Mucosa of descending colon (tissue), 3 donors: ENCODE measurements at regions not wholly inside any gene's neighbourhood (a gene's known extent, or its start where the extent isn't known, plus 50 kb on each side); places are given as distances from the start of the nearest gene placed in this dataset.
A peak's percentile ranks its signal among the peaks of the same experiment; 100 is the strongest.

Source experiments
- ATAC-seq: fragments of 200-7000 bp; cut with Tn5 transposase; one replicate; pipeline ENCODE4 v1.9.1; 2020; ENCODE audit warnings: mild to moderate bottlenecking, moderate library complexity
- DNase-seq, 3 donors: peaks; one replicate each; pipeline ENCODE4 v3.0.0-alpha.2; 2020
- H3K36me3 ChIP-seq: fragments of 200-600 bp; one replicate; pipeline ENCODE4 v1.8.0; 2021; ENCODE audit warnings: low read depth, mild to moderate bottlenecking
- H3K4me1 ChIP-seq: fragments of 200-600 bp; one replicate; pipeline ENCODE4 v1.8.0; 2021; ENCODE audit warnings: low read depth, mild to moderate bottlenecking
- H3K4me3 ChIP-seq: fragments of 200-600 bp; one replicate; pipeline ENCODE4 v1.8.0; 2021; ENCODE audit warnings: mild to moderate bottlenecking
- H3K9me3 ChIP-seq: fragments of 200-600 bp; one replicate; pipeline ENCODE4 v1.8.0; 2021; ENCODE audit warnings: mild to moderate bottlenecking
- CTCF ChIP-seq: fragments of 200-600 bp; IDR thresholded peaks from one replicate; pipeline ENCODE4 v1.8.0; 2022; ENCODE audit warnings: antibody characterized with exemption, mild to moderate bottlenecking
- intact Hi-C, 2 donors: fragments of 100-400 bp; cut with DNase I in 1 of 2; cut with micrococcal nuclease in 1 of 2; formaldehyde crosslinking; loops; one replicate each; pipeline versions ENCODE4 v1.11.0 to v1.11.1; 2022; cut with DNase I, micrococcal nuclease
- donor health status: DM: no; HTN: no; CAD: no; lungs with moderate emphysema.
- donor health status: DM: no; HTN: no; CAD: no.
- donor health status: DM: no; HTN: yes; CAD: no.

GRCh38 chr13:54742984-54743383, 1714.4 kb downstream of the OLFM4 start:
- Histone ChIP-seq H3K4me1 (no peaks in the 10 kb centered on the region), H3K9me3 (peaks cover 31% of the 10 kb centered on the region), H3K4me3 (no peak overlapping the region), H3K36me3 (no peaks in the 10 kb centered on the region)
- no peak for TF ChIP-seq CTCF
- DNase-seq (no peak), ATAC-seq (no peak)
- intact Hi-C loops: no loop called here

GRCh38 chr13:54744747-54745146, 1716.1 kb downstream of the OLFM4 start:
- Histone ChIP-seq H3K36me3 (no peaks in the 10 kb centered on the region), H3K4me1 (no peaks in the 10 kb centered on the region), H3K9me3 (peaks cover 39% of the 10 kb centered on the region), H3K4me3 (no peak overlapping the region)
- intact Hi-C loops: no loop called here
- TF ChIP-seq CTCF: no peak
- no peak for ATAC-seq
- DNase-seq: no peak

DNA sequence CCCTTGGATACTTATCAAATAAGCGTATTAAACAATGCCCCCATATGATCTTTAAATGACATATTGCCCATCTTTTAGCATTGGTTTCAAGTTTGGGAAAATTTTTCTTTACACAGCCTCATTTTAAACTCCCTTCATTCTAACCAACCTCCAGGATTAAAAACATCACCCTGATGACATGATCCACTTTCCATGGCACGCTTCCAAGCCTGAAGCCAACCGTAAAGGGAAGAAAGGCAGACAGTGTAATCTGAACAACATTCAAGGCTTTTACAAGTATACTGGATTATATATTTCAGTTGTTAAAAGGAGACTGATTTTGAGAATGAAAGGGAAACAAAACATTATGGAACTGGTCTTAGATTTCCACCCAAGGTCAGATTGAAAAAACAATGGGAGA, 1721.9 kb downstream of the OLFM4 start:
- H3K4me1 ChIP-seq: no peaks in the 10 kb centered on the region
- peaks cover 31% of the 10 kb centered on the region for H3K9me3 ChIP-seq
- TF ChIP-seq CTCF: no peak
- intact Hi-C loops: no loop called here
- H3K36me3 ChIP-seq: no peaks in the 10 kb centered on the region
- no peak for DNase-seq
- no peak overlapping the region for H3K4me3 ChIP-seq
- ATAC-seq: no peak

DNA sequence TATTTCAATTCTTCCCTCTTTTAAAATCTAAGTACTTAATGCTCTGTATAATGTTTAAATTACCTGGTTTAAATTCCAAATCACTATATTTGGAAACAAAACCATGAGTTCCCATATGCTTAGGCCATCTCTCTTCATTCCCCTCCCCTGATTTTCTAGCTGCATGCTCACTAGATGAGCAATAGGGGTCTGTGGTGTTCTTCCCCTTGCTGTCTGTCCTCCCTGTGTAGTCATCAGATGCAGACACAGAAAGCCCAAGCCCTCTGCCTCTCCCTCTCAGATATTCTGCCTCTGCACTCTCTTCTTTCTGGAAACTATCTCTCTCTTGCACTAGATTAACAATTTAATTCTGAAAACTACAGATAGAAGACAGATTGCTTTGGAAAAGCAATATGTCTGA, 1730.2 kb downstream of the OLFM4 start:
- ATAC-seq: no peak
- no peaks in the 10 kb centered on the region for H3K36me3 ChIP-seq
- intact Hi-C loops: no loop called here
- H3K9me3 ChIP-seq: peaks cover 31% of the 10 kb centered on the region
- no peaks in the 10 kb centered on the region for H3K4me1 ChIP-seq
- no peak for DNase-seq
- no peak for TF ChIP-seq CTCF
- no peak overlapping the region for H3K4me3 ChIP-seq

GRCh38 chr13:54768214-54768613, 1739.6 kb downstream of the OLFM4 start:
- Histone ChIP-seq H3K36me3 (no peaks in the 10 kb centered on the region), H3K9me3 (peaks cover 22% of the 10 kb centered on the region), H3K4me3 (no peak overlapping the region), H3K4me1 (no peaks in the 10 kb centered on the region)
- no peak for TF ChIP-seq CTCF
- ATAC-seq (no peak), DNase-seq (no peak)
- intact Hi-C loops: no loop called here

- ATAC-seq: no peak
Measured at GRCh38 chr13:54775501-54776191, 1747.0 kb downstream of the OLFM4 start.

More at GRCh38 chr13:54775501-54776191, 1747.0 kb downstream of the OLFM4 start:
- Histone ChIP-seq H3K4me1 (no peaks in the 10 kb centered on the region), H3K9me3 (peaks cover 37% of the 10 kb centered on the region), H3K36me3 (no peaks in the 10 kb centered on the region), H3K4me3 (no peak overlapping the region)
- DNase-seq: peak in 1 of 3 donors; percentile 39
- intact Hi-C loops: no loop called here
- TF ChIP-seq CTCF: no peak
